Heart left ventricle (tissue), 13 donors: ENCODE measurements at regions not wholly inside any gene's neighbourhood (a gene's known extent, or its start where the extent isn't known, plus 50 kb on each side); places are given as distances from the start of the nearest gene placed in this dataset.

Experiments
- POLR2A ChIP-seq, 2 donors: fragments of 450-650 bp; IDR thresholded peaks; one replicate each; pipeline ENCODE4 v1.6.1; 2017; ENCODE audit warnings: antibody characterized with exemption in 2 of 2, mild to moderate bottlenecking in 2 of 2, moderate library complexity in 2 of 2
- TF ChIP-seq, protein P1 (sequence below), 12 donors: fragments of 200-600 bp; sonication (generic) in 4 of 12; IDR thresholded peaks; one replicate each; pipeline versions ENCODE4 v1.5.0 to v1.8.0; 2018 to 2022; ENCODE audit warnings: antibody characterized with exemption in 12 of 12, mild to moderate bottlenecking in 5 of 12
- donor health status: ischemic (EF 13 %, LVEDD 7.1; RV severe dilation, severe dysfunction).
- donor health status: DM: no; HTN: yes; CAD: no.
- donor health status: DM: no; HTN: no; CAD: no.
- donor health status: ischemic (EF 25% LVEDD 6.9; RV normal size, moderate dysfunction).
- donor health status: ischemic (EF 25% LVEDD 5.7; RV mildly dilated, moderate dysfunction).
- donor health status: ischemic (EF 35%, LVEDD 5.7; RV mildly dilated, moderate dysfunction).
- donor health status: nonischemic (EF 11% LVEDD 7.7; RV severe dilation, severe dysfunction).
- donor health status: DM: yes; HTN: yes; CAD: no.
- donor health status: PGD.
- donor health status: ischemic (EF 29% LVEDD 5.4; RV normal size, mild dysfunction).
- donor health status: nonischemic (EF 23%, LVEDD 6.1; RV moderate dilation, normal function).

DNA sequence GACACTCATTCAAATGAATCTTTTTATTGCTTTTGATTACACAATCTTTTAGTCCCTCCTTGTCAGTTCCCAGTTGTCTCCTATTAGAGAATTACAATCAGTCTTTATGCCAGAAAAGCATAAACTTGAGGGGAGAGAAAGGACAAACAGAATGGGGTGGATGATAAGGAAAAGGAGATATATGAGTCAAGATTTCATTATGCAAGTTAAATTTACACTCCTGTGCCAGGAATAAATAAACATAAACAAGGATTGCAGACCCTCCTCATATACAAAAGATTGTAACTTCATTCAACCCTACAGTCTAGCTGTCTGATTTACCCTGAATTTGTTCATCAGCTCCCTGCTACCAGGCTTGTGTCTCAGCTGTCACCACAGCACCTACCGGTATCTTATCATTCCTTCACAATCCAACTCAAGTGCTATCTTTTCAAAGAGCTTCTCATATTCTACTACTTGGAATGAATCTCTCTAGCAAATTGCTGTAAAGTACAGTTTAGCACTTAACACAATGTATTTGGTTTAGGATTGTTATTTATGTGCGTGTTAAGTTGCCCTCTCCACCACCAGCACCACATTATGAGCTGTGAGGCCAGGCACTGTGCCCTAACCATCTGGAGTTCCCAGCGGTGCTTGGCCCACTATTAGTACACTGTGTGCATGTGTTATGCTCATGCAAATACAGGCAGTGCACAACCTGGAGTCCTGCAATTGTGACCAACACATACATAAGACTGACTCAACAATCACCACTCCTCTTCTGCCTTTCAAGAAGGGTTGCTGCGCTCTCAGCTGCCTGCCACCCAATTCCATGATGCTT lies 504.1 kb downstream of the TBL1XR1 start:
- TF ChIP-seq, protein P1, sequence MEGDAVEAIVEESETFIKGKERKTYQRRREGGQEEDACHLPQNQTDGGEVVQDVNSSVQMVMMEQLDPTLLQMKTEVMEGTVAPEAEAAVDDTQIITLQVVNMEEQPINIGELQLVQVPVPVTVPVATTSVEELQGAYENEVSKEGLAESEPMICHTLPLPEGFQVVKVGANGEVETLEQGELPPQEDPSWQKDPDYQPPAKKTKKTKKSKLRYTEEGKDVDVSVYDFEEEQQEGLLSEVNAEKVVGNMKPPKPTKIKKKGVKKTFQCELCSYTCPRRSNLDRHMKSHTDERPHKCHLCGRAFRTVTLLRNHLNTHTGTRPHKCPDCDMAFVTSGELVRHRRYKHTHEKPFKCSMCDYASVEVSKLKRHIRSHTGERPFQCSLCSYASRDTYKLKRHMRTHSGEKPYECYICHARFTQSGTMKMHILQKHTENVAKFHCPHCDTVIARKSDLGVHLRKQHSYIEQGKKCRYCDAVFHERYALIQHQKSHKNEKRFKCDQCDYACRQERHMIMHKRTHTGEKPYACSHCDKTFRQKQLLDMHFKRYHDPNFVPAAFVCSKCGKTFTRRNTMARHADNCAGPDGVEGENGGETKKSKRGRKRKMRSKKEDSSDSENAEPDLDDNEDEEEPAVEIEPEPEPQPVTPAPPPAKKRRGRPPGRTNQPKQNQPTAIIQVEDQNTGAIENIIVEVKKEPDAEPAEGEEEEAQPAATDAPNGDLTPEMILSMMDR (IDR thresholded peaks at IDR 0.05): no peak
- no peak for TF ChIP-seq POLR2A (IDR thresholded peaks at IDR 0.05)
